ENCODE measurements at regions not wholly inside any gene's neighbourhood (a gene's known extent, or its start where the extent isn't known, plus 50 kb on each side); places are given as distances from the start of the nearest gene placed in this dataset.

DNA sequence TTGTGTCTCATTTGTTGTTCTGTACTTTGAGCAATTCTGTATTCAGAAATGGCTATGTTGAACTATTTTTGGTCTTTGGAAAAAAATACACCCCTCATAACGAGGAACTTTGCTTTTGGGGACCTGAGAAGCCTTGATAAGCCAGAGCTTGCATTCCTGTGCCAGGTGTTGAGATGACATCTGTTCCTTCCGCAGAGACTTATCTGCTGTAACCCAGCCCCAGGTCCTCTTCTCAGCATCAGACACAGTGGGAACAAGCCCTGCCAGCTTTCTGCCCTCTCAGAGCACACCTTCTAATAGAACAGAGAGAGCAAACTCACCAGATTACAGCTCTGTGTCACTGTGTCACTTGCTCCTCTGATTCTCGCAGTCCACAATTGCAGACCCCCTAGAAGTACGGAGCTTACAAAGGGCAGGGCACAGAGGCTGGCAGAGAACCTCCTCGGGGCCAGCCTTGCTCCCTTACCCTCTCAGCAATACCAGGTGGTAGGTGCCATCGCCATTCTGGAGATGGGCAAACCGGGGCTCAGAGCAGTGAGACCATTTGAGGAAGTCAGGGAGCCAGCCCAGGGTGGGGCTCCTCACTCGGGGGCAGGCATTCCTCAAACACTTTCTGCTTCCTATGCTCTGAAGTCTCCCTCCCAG is 97.4 kb downstream of the DDX1 start:
- no peak for TF ChIP-seq POLR2A (IDR thresholded peaks at IDR 0.05)
- TF ChIP-seq CTCF (IDR thresholded peaks at IDR 0.05 in 8 of 11, conservative IDR thresholded peaks at IDR 0.05 in 3 of 11): no peak

Measured in spleen (tissue), 7 donors.